HepG2 (cell line): ENCODE measurements at regions not wholly inside any gene's neighbourhood (a gene's known extent, or its start where the extent isn't known, plus 50 kb on each side); places are given as distances from the start of the nearest gene placed in this dataset.
A peak's percentile ranks its signal among the peaks of the same experiment; 100 is the strongest.
"Not testable (repeated sequence)": the region's sequence is repeated elsewhere in the genome, so short reads cannot be mapped to it uniquely, and the experiment has no call there.

Source experiments
- ATAC-seq: fragments of 200-7000 bp; cut with Tn5 transposase; 3 replicates; pipeline ENCODE4 v1.9.1; 2020; ENCODE audit warnings: mild to moderate bottlenecking, moderate library complexity
- BruUV-seq: library from RNA; stranded (reverse); fragments of 400-500 nt; replicated peaks from 2 replicates; lab custom pipeline; 2021; lab: Mats Ljungman, UMichigan
- CTCF ChIA-PET: fragments of 300-600 bp; formaldehyde crosslinking; extraction: SDS; loops from one replicate; lab custom pipeline; 2021; ENCODE audit warnings: low total read pairs, inconsistent platforms, low intra/inter-chr PET ratio; lab: Yijun Ruan, JAX
- POLR2A ChIA-PET: fragments of 350-600 bp; sonication (Branson Sonifier 250); formaldehyde crosslinking; loops from one replicate; lab custom pipeline; 2020; ENCODE audit warnings: antibody characterized with exemption, inconsistent platforms; lab: Yijun Ruan, JAX
- DNase-seq: peaks from one replicate; pipeline ENCODE4 v3.0.0-alpha.2; 2015; ENCODE audit warnings: low spot score
- FAIRE-seq: peaks from 3 replicates; lab custom pipeline; 2011; peaks lifted over from hg19 to GRCh38; lab: Jason Lieb, UNC
- H2AFZ ChIP-seq: one replicate; pipeline ENCODE4 v1.6.1; 2011; ENCODE audit warnings: low read length, inconsistent platforms
- H3K27ac ChIP-seq: fragments of 300-600 bp; 3 replicates; pipeline ENCODE4 v1.8.0; 2011; ENCODE audit warnings: mixed run types, mild to moderate bottlenecking, mixed read lengths, low read length, inconsistent platforms; ENCODE audit not compliant: insufficient read depth; ENCODE audit errors: extremely low read length
- H3K27me3 ChIP-seq, 2 experiments: fragments of 200-600 bp in 1 of 2; 2 replicates in 1 of 2; 3 replicates in 1 of 2; pipeline versions ENCODE4 v1.6.0 to v1.8.0; 2011; ENCODE audit warnings: low read length in 2 of 2, mild to moderate bottlenecking in 2 of 2, moderate library complexity in 2 of 2, inconsistent platforms in 1 of 2; ENCODE audit not compliant: insufficient read depth in 2 of 2, control insufficient read depth in 1 of 2
- H3K36me3 ChIP-seq, 2 experiments: fragments of 200-600 bp in 1 of 2; replicated peaks in 1 of 2; 2 replicates in 1 of 2; 3 replicates in 1 of 2; pipeline versions ENCODE4 v1.5.1 to v1.8.0; 2011; ENCODE audit warnings: low read length in 2 of 2, inconsistent platforms in 1 of 2; ENCODE audit not compliant: insufficient read depth in 2 of 2, control insufficient read depth in 1 of 2
- H3K4me1 ChIP-seq: 2 replicates; pipeline ENCODE4 v1.5.1; 2012; ENCODE audit warnings: low read length, inconsistent platforms; ENCODE audit not compliant: insufficient read depth
- H3K4me2 ChIP-seq: 2 replicates; pipeline ENCODE4 v1.6.0; 2011; ENCODE audit warnings: low read depth, low read length, inconsistent platforms
- H3K4me3 ChIP-seq, 3 experiments: fragments of 200-600 bp in 1 of 3; sonication (generic), shearing (Covaris generic) in 1 of 3; replicated peaks in 1 of 3; 2 replicates each; pipeline ENCODE4 v1.5.1; 2011 to 2016; ENCODE audit warnings: low read length in 3 of 3, inconsistent platforms in 2 of 3, low read depth in 2 of 3, mild to moderate bottlenecking in 2 of 3, control low read depth in 1 of 3, mixed read lengths in 1 of 3; ENCODE audit not compliant: insufficient read depth in 1 of 3
- H3K79me2 ChIP-seq: one replicate; pipeline ENCODE4 v1.6.1; 2011; ENCODE audit warnings: low read length, inconsistent platforms; ENCODE audit not compliant: insufficient read depth
- H3K9ac ChIP-seq: 2 replicates; pipeline ENCODE4 v1.6.0; 2011; ENCODE audit warnings: mild to moderate bottlenecking, low read depth, low read length, inconsistent platforms; ENCODE audit not compliant: insufficient read depth
- H3K9me3 ChIP-seq: 2 replicates; pipeline ENCODE4 v1.5.1; 2012; ENCODE audit warnings: mild to moderate bottlenecking, low read length
- H4K20me1 ChIP-seq: 2 replicates; pipeline ENCODE4 v1.6.0; 2011; ENCODE audit warnings: inconsistent platforms, mild to moderate bottlenecking, low read length, moderate library complexity; ENCODE audit not compliant: insufficient read depth
- MYC ChIP-seq: sonication (generic); formaldehyde crosslinking; IDR thresholded peaks from 2 replicates; pipeline ENCODE4 v1.9.0; 2021; ENCODE audit warnings: missing genetic modification reagents, borderline replicate concordance
- PHF8 ChIP-seq: sonication (generic); formaldehyde crosslinking; IDR thresholded peaks from 2 replicates; pipeline ENCODE4 v1.5.0; 2020; ENCODE audit warnings: missing genetic modification reagents
- WGBS: methylation state at CpG from one replicate; pipeline ENCODE4 v1.1.6; 2017; ENCODE audit warnings: low lambda C conversion rate; 5-methylcytosine and 5-hydroxymethylcytosine counted together
- in situ Hi-C: cut with HindIII; loops from 2 replicates; pipeline ENCODE4 v1.10.0; 2017; ENCODE audit warnings: low pct_unique_long_range_greater_than_20kb; ENCODE audit not compliant: extremely low pct_ligation_motif_present
- intact Hi-C: fragments of 100-400 bp; cut with micrococcal nuclease; formaldehyde crosslinking; loops from one replicate; pipeline ENCODE4 v1.10.0; 2022; ENCODE audit not compliant: unreplicated experiment

DNA sequence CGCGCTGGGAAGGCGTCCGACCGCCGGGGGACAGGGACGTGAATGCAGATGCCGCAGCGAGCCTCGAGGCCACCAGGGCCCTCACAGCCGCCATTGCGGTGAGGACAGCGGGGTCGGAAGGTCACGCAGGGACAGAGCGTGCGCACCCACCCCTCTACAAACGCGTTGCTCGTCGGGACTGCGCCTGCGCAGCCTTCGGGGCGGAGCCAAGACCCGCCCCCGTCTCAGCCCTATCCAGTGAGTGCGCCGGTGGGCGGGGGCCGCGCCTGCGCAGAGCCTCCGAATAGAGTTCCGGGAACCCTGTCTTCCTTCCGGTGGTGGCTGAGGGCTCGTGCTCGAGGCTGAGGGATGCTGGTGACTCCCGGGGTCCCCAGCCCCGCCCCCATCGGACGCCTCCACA, 5393.1 kb upstream of the TPTE start (continued):
- TF ChIP-seq PHF8 (CRISPR knock-in tag) (peak; percentile 46; the same call in 1 of the 2 replicates), MYC (CRISPR knock-in tag) (peak; percentile 44; the same call in 1 of the 2 replicates)

DNA sequence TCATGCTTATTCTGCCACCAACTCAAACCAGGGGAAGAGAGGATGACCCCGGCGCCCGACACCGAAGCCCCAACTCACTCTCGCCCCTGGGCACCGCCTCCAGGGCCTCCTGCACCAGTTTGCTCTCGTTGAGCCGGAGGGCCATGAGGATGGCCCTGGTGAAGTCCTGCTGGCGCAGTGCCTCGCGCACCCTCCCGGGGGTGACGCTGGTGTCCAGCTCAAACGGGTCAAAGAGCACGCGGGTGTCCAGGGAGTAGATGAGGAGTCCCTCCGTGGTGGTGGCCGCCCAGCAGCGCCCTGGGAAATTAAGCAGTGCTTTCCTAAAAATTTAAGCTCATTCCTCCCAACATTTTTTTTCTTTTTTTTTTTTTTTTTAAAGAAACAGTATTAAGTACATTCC, 5387.6 kb upstream of the TPTE start:
- ATAC-seq, H3K9ac ChIP-seq, FAIRE-seq, H2AFZ ChIP-seq, H3K36me3 ChIP-seq, CTCF ChIA-PET, H4K20me1 ChIP-seq, H3K9me3 ChIP-seq, H3K4me1 ChIP-seq, POLR2A ChIA-PET, DNase-seq, H3K27me3 ChIP-seq, H3K27ac ChIP-seq, intact Hi-C loops, H3K4me2 ChIP-seq, H3K79me2 ChIP-seq, BruUV-seq, H3K4me3 ChIP-seq, in situ Hi-C loops: not testable (repeated sequence)
- 93% methylated on average over 3 of the region's 19 CpGs for WGBS

DNA sequence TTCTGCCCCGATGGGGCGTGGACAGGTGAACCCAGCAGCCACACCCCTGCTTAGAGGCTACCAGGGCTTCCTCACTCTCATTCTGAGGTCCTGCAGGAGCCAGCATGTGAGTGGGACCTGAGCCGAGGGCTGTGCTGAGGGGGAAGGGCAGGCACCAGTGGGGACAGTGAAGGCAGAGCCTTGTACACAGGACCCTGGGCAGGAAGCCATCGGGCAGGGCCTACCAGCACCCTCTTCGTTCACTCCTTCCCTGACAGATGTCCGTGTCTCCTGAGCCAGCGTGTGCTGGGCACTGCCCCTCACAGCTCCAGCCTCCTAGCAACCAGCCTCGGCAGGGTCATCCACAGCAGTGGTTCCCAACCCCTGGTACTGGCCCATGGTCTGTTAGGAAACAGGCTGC, 5385.0 kb upstream of the TPTE start:
- POLR2A ChIA-PET, H3K4me3 ChIP-seq, intact Hi-C loops, DNase-seq, ATAC-seq, H3K9ac ChIP-seq, H3K9me3 ChIP-seq, BruUV-seq, H3K27ac ChIP-seq, in situ Hi-C loops, H3K4me2 ChIP-seq, H3K36me3 ChIP-seq, H3K4me1 ChIP-seq, FAIRE-seq, H4K20me1 ChIP-seq, H3K79me2 ChIP-seq, CTCF ChIA-PET, H3K27me3 ChIP-seq, H2AFZ ChIP-seq: not testable (repeated sequence)
- WGBS, result no CpG with 5 or more reads among the region's 8 CpGs

DNA sequence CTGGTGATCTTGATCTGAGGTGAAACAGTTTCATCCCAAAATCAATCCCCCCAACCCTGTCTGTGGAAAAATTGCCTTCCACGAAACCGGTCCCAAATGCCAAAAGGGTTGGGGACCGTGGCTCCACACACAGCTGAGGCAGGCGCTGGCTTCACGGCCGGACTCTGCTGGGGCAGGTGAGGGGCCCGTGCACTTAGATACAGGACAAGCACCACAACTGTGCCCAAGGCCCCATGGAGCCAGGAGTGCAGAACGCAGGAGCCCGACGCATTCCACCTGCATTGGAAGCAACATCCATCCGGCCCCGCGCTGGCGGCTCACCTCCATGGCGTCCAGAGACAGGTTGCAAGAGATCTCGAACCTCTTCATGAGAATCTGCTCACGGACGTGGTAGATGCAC, 5384.4 kb upstream of the TPTE start:
- H3K9ac ChIP-seq, H3K9me3 ChIP-seq, POLR2A ChIA-PET, H3K27me3 ChIP-seq, H3K4me3 ChIP-seq, CTCF ChIA-PET, DNase-seq, H3K79me2 ChIP-seq, H3K4me1 ChIP-seq, in situ Hi-C loops, H4K20me1 ChIP-seq, intact Hi-C loops, FAIRE-seq, H3K36me3 ChIP-seq, H2AFZ ChIP-seq, BruUV-seq, H3K4me2 ChIP-seq, ATAC-seq, H3K27ac ChIP-seq: not testable (repeated sequence)
- WGBS, result no CpG with 5 or more reads among the region's 18 CpGs

DNA sequence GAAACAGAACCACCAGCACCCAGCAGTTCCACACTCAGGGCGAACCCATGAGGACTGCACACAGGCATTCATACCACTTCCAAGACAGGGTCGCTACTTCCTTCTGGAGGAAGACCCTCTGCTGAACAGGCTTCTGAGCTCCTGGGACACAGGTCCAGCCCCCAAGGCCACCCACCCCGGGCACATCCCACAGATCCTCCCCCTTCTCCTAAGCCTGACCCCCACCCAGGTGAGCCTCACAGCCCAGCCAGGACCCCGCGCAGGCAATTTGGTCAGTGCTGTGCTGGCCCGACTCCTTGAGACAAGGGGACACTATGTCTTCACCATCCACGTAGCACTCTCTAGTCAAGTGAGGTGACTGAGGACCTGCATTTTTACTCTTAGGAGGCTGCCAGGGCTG, 5382.7 kb upstream of the TPTE start:
- H3K9me3 ChIP-seq, intact Hi-C loops, H3K9ac ChIP-seq, H2AFZ ChIP-seq, H3K4me1 ChIP-seq, H4K20me1 ChIP-seq, H3K4me3 ChIP-seq, in situ Hi-C loops, DNase-seq, H3K27ac ChIP-seq, H3K27me3 ChIP-seq, ATAC-seq, FAIRE-seq, POLR2A ChIA-PET, CTCF ChIA-PET, BruUV-seq, H3K36me3 ChIP-seq, H3K4me2 ChIP-seq, H3K79me2 ChIP-seq: not testable (repeated sequence)
- no CpG with 5 or more reads among the region's 7 CpGs for WGBS
